ENCODE measurements at regions not wholly inside any gene's neighbourhood (a gene's known extent, or its start where the extent isn't known, plus 50 kb on each side); places are given as distances from the start of the nearest gene placed in this dataset.

DNA sequence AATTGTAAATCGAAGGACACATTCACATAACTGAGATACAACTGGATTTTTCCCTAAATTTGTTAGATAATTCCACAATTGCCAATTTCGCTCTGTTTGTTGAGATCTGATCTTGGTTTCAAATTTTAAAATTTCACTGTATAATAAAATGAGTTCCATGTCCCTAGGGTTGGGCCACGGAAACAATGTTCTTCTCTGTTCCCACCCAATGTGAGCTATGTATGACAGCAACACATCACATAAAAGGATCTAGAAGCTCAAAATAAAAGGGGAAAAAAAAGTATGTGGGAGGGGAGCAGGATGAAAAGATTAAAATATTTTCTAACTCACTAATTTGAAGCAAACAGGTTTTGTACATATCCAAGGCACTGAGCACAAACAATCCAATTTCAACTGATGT, 287.8 kb upstream of the MKLN1 start:
- TF ChIP-seq ZNF121 (tag by site-specific recombination; IDR thresholded peaks at IDR 0.05): no peak
- TF ChIP-seq, protein P1, sequence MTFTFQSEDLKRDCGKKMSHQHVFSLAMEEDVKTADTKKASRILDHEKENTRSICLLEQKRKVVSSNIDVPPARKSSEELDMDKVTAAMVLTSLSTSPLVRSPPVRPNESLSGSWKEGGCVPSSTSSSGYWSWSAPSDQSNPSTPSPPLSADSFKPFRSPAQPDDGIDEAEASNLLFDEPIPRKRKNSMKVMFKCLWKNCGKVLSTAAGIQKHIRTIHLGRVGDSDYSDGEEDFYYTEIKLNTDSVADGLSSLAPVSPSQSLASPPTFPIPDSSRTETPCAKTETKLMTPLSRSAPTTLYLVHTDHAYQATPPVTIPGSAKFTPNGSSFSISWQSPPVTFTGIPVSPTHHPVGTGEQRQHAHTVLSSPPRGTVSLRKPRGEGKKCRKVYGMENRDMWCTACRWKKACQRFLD (tag by site-specific recombination; IDR thresholded peaks at IDR 0.05): no peak
- TF ChIP-seq, protein P2, sequence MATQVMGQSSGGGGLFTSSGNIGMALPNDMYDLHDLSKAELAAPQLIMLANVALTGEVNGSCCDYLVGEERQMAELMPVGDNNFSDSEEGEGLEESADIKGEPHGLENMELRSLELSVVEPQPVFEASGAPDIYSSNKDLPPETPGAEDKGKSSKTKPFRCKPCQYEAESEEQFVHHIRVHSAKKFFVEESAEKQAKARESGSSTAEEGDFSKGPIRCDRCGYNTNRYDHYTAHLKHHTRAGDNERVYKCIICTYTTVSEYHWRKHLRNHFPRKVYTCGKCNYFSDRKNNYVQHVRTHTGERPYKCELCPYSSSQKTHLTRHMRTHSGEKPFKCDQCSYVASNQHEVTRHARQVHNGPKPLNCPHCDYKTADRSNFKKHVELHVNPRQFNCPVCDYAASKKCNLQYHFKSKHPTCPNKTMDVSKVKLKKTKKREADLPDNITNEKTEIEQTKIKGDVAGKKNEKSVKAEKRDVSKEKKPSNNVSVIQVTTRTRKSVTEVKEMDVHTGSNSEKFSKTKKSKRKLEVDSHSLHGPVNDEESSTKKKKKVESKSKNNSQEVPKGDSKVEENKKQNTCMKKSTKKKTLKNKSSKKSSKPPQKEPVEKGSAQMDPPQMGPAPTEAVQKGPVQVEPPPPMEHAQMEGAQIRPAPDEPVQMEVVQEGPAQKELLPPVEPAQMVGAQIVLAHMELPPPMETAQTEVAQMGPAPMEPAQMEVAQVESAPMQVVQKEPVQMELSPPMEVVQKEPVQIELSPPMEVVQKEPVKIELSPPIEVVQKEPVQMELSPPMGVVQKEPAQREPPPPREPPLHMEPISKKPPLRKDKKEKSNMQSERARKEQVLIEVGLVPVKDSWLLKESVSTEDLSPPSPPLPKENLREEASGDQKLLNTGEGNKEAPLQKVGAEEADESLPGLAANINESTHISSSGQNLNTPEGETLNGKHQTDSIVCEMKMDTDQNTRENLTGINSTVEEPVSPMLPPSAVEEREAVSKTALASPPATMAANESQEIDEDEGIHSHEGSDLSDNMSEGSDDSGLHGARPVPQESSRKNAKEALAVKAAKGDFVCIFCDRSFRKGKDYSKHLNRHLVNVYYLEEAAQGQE (tag by site-specific recombination; IDR thresholded peaks at IDR 0.05): no peak

All from HEK293 (cell line).